Stomach smooth muscle (tissue), 2 donors: ENCODE measurements at regions not wholly inside any gene's neighbourhood (a gene's known extent, or its start where the extent isn't known, plus 50 kb on each side); places are given as distances from the start of the nearest gene placed in this dataset.

ENCODE experiments used
- H3K27ac ChIP-seq: one replicate; pipeline ENCODE4 v1.7.0; 2013; ENCODE audit warnings: mild to moderate bottlenecking, low read length, inconsistent platforms
- H3K27me3 ChIP-seq, 2 donors: one replicate each; pipeline ENCODE4 v1.7.0; 2013; ENCODE audit warnings: low read length in 2 of 2; ENCODE audit not compliant: insufficient read depth in 2 of 2, control insufficient read depth in 1 of 2
- H3K36me3 ChIP-seq, 2 donors: one replicate each; pipeline ENCODE4 v1.7.0; 2013; ENCODE audit warnings: low read length in 2 of 2; ENCODE audit not compliant: control insufficient read depth in 2 of 2, insufficient read depth in 2 of 2
- H3K4me1 ChIP-seq: one replicate; pipeline ENCODE4 v1.7.0; 2013; ENCODE audit warnings: low read length; ENCODE audit not compliant: control insufficient read depth, insufficient read depth
- H3K4me3 ChIP-seq, 2 donors: one replicate each; pipeline ENCODE4 v1.7.0; 2013; ENCODE audit warnings: low read length in 2 of 2
- H3K9ac ChIP-seq, 2 donors: one replicate each; pipeline ENCODE4 v1.7.0; 2013; ENCODE audit warnings: low read length in 2 of 2, mild to moderate bottlenecking in 1 of 2
- H3K9me3 ChIP-seq, 2 donors: one replicate each; pipeline ENCODE4 v1.7.0; 2013; ENCODE audit warnings: low read length in 2 of 2; ENCODE audit not compliant: control insufficient read depth in 2 of 2
- donor health status: healthy.
- donor health status: Pancreatic carcinoma.

DNA sequence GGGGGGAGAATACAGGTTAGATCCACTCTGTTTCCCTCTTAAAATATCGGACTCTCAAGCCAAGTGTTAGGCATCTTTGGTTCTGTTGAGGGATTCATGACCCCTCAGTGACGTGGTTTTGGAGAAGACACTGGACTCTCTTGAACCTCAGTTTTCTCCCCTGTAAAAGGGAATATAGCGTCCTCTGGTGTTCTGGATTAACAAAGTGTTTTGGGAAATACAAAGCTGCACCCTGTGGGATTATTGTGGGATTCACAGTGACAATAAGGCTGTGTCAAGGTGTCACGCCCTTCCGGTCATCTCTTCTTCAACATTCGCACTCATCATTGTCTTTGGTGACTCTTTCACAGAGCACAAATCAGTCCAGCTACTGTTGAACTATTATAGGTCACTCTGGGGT lies 139.0 kb downstream of the IRX1 start:
- Histone ChIP-seq H3K27me3 (peaks cover 0 to 2% of the 10 kb centered on the region in 2 donors), H3K27ac (no peak overlapping the region), H3K9me3 (no peaks in the 10 kb centered on the region), H3K36me3 (no peaks in the 10 kb centered on the region), H3K4me1 (no peaks in the 10 kb centered on the region), H3K9ac (no peak overlapping the region), H3K4me3 (no peak overlapping the region)

DNA sequence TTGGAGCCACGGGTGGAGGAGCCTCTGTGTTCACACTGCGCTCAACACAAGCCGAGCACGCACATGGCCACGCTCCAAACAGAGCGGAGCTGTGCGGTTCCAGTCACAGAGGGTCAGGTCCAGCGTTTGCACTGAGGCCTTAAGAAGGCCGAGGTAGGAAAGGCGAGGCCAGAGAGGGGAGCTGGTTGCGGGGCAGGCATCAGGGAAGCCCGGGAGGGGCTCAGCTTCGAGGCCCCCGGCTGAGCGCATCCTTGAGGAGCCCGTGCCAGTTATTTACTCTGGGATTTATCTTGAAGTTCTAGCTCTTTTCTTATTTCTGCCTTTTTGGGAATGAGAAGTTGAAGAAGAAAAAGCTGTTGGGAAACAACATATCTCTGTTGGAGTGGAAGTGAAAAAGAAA lies 140.8 kb downstream of the IRX1 start:
- Histone ChIP-seq H3K27me3 (peaks cover 0 to 2% of the 10 kb centered on the region in 2 donors), H3K9ac (no peak overlapping the region), H3K4me3 (no peak overlapping the region), H3K4me1 (no peaks in the 10 kb centered on the region), H3K36me3 (no peaks in the 10 kb centered on the region), H3K9me3 (no peaks in the 10 kb centered on the region), H3K27ac (no peak overlapping the region)

DNA sequence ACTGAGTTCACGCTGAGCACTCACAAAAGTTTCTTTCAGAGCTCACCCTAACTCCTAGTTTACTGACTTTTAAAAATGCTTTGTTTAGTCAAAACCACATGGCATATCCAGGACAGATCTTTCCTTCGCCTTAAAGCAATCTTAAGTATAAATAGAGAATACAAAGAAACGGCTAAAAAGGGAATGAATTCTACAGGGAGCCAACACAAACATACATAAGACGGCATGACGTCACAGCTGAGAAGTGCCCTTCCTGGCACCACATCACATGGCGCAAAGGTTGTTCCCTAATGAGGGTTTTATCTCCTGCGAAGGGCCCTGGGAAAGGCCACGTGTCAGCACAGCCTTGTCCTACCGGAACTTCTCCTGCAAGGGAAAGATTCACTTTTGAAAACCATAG lies 141.3 kb downstream of the IRX1 start:
- Histone ChIP-seq H3K4me1 (no peaks in the 10 kb centered on the region), H3K27me3 (peaks cover 0 to 2% of the 10 kb centered on the region in 2 donors), H3K9ac (no peak overlapping the region), H3K27ac (no peak overlapping the region), H3K9me3 (no peaks in the 10 kb centered on the region), H3K4me3 (no peak overlapping the region), H3K36me3 (no peaks in the 10 kb centered on the region)

DNA sequence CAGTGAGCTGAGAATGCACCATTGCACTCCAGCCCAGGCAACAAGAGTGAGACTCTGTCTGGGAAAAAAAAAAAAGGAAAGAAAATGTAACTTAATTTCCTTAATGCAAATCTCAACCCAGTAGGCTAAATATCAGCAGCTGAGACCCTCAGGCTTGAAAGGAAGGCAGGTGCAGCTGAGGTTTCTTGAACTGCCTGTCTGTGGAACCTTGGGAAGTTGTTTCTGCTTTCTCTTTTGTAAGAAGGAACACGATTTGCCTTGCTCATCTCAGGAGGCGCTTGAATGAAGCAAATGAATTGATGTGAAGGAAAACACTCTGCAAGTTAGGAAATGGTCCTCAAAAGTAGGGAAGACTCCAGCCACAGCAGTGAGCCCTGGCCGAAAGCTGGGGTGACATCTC lies 143.3 kb downstream of the IRX1 start:
- Histone ChIP-seq H3K36me3 (no peaks in the 10 kb centered on the region), H3K4me3 (no peak overlapping the region), H3K27me3 (peaks cover 0 to 2% of the 10 kb centered on the region in 2 donors), H3K9me3 (no peaks in the 10 kb centered on the region), H3K9ac (no peak overlapping the region), H3K4me1 (no peaks in the 10 kb centered on the region), H3K27ac (no peak overlapping the region)

DNA sequence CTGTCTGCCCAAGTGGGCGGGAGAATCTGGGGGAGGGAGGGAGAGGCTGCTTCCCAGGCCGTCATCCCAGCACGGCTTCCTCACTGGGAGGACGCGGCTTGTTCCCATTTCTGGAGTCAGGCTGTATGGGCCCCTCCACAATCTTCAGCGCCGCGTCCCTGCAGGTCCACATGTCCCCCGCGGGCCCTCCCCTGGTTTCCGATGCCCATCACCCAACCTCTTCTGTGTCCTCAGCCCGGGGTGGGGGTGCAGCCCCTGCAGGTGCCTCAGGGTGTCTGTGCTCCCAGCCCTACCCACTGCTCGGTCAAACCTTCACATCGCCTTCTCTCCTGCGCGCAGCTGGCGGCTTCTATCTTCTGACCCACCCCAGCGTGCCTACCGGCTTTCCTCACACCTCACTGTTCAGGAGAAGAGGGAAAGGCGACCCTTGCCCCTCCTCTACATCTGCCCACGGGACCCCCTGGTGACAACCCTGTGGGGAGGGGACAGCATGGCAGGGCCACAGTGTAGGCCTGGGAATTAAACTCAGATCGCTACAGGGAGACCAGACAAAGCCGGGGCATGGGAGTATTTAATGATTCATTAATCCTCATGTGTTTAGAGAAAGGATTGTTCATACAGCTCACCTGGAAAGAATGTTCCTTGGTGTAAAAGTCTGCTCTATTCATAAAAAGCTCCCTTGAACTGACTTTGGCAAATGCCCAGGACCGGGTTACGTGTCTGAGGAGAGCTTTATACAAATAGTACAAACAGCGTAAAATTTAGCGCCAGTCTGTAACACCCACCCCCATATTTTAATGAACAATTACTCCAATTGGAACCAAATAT lies 145.1 kb downstream of the IRX1 start:
- H3K9me3 ChIP-seq = no peaks in the 10 kb centered on the region
- no peak overlapping the region for H3K27ac ChIP-seq
- no peaks in the 10 kb centered on the region for H3K4me1 ChIP-seq
- H3K36me3 ChIP-seq = no peaks in the 10 kb centered on the region
- no peak overlapping the region for H3K9ac ChIP-seq
- peak overlapping the region in 1 of 2 donors; percentile 3 for H3K4me3 ChIP-seq
- H3K27me3 ChIP-seq = peaks cover 0 to 2% of the 10 kb centered on the region in 2 donors

DNA sequence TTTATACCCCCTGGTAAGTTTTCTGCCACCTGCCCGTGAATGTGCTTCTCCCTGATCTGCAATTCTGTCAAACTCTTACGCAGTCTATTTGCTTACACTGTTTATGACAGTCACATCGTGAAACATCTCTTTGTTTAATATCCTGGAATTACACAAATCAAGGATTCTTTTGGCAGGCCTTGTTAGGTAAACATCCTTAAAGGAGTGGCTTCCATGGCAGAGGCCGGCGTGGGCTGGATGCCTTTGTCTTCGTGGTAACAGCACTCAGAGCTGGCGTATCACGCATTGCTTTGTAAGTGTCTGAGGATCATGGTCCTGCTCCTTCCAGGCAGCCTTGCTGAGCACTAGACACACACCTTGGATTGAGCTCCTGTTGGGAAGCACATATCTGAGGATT lies 145.7 kb downstream of the IRX1 start:
- Histone ChIP-seq H3K9ac (no peak overlapping the region), H3K36me3 (no peaks in the 10 kb centered on the region), H3K27me3 (peaks cover 0 to 2% of the 10 kb centered on the region in 2 donors), H3K9me3 (no peaks in the 10 kb centered on the region), H3K27ac (no peak overlapping the region), H3K4me3 (peak overlapping the region in 1 of 2 donors; percentile 3), H3K4me1 (no peaks in the 10 kb centered on the region)

DNA sequence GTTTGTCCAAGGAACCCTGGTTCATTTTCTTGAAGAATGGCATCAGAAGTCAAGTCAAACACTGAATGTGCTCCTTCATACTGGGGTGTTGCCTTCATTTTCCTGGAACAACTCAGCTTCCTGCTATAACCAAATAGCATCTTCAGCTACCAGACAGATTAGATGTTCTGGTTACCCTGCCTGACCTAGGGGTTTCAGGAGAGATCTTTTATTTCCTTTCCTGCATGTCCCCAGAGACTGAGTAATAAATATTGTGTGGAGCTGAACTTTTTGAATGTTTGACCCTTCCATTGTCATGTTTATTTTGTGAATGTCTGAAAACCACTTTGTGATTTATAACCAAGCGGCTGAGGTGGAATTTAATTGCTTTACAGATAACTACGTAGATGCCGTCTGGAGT lies 147.1 kb downstream of the IRX1 start:
- Histone ChIP-seq H3K27me3 (peaks cover 0 to 2% of the 10 kb centered on the region in 2 donors), H3K9me3 (no peaks in the 10 kb centered on the region), H3K4me3 (no peak overlapping the region), H3K9ac (no peak overlapping the region), H3K36me3 (no peaks in the 10 kb centered on the region), H3K4me1 (no peaks in the 10 kb centered on the region), H3K27ac (no peak overlapping the region)

DNA sequence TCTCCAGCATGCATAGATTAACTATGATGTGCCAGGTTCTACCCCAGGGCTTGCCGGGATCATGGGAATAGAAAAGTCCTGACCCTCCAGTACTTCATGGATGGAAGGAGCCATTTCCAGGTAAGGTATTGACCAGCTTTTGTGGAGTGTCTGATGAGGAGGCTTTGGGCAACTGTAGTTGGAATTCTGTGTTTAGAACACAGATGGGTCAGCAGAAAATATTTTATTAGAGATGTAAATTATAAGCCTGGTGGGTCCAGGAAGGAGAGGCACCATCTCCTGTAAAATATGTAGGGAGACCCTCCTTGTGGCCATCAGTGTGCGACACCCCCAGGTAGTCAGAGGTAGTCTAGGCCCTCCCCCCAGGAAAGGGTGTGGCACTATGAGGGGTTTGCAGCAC lies 156.2 kb downstream of the IRX1 start:
- no peak overlapping the region for H3K27ac ChIP-seq
- no peaks in the 10 kb centered on the region for H3K4me1 ChIP-seq
- no peak overlapping the region for H3K9ac ChIP-seq
- H3K9me3 ChIP-seq = no peaks in the 10 kb centered on the region
- H3K36me3 ChIP-seq = no peaks in the 10 kb centered on the region
- H3K4me3 ChIP-seq = no peak overlapping the region
- no peaks in the 10 kb centered on the region for H3K27me3 ChIP-seq

DNA sequence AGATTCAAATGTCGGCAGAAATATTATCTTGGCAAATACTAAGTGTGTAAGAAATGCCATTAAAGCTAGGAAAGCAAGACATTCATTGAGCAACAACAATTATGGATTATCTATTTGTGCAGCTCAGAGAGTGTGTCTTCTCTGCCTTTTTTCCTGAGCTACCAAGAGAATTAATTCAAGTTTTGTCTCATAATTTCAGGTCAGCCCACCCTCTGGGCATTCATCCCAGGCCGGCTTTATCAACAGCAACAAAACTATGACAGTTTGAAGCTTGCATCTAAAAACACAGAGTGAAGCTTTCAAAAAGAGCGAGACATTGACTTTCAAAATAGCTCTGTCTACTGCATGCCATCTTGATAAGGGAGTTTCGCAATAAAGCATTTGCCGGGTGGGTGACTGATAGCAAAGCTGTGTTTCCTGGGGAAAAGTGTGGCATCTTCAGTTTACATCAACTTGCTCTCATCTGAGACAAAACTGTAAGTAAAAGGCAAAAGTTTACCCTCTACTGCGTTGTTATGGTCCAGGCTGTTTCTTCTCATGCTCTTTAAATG lies 182.4 kb downstream of the IRX1 start:
- Histone ChIP-seq H3K4me3 (no peak overlapping the region), H3K36me3 (no peaks in the 10 kb centered on the region), H3K9me3 (no peaks in the 10 kb centered on the region), H3K27me3 (no peaks in the 10 kb centered on the region), H3K27ac (no peak overlapping the region), H3K4me1 (no peaks in the 10 kb centered on the region), H3K9ac (no peak overlapping the region)

DNA sequence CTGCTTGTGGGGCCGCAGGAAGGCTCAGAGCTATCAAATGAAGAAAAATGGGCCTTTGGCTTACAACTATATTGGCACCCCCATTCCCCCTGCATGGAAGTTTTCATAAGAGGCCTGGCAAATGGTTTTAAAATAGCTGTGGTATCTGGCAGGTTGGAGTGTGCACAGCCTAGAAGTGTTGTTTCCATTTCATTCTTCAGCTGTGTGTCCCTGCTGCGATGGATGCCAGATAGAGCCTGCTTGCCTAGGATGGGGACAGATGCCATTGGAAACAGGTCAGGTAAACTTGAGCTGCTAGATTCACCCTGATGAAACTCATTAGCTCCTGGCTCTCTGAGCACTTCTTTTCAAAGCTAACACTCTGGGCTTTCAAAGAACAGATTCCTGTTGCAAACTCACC lies 183.3 kb downstream of the IRX1 start:
- H3K27me3 ChIP-seq = no peaks in the 10 kb centered on the region
- no peaks in the 10 kb centered on the region for H3K4me1 ChIP-seq
- no peak overlapping the region for H3K4me3 ChIP-seq
- no peak overlapping the region for H3K27ac ChIP-seq
- H3K36me3 ChIP-seq = no peaks in the 10 kb centered on the region
- no peak overlapping the region for H3K9ac ChIP-seq
- no peaks in the 10 kb centered on the region for H3K9me3 ChIP-seq

DNA sequence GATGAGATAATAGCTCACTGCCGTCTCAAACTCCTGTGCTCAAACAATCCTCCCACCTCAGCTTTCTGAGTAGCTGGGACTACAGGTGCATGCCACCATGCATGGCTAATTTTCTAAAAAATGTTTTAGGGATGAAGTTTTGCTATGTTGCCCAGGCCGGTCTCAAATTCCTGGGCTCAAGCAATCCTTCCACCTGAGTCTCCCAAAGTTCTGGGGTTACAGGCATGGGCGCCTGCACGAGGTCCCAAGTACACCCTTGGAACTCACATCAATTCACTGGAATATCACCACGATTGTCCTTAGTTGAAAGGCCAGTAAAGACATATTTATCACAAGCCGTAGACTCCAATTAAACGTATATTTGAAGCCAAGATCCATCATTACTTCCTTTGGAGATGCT lies 184.6 kb downstream of the IRX1 start:
- no peaks in the 10 kb centered on the region for H3K4me1 ChIP-seq
- no peak overlapping the region for H3K4me3 ChIP-seq
- no peaks in the 10 kb centered on the region for H3K36me3 ChIP-seq
- H3K9ac ChIP-seq = no peak overlapping the region
- H3K9me3 ChIP-seq = no peaks in the 10 kb centered on the region
- no peak overlapping the region for H3K27ac ChIP-seq
- no peaks in the 10 kb centered on the region for H3K27me3 ChIP-seq
